ENCODE measurements at regions not wholly inside any gene's neighbourhood (a gene's known extent, or its start where the extent isn't known, plus 50 kb on each side); places are given as distances from the start of the nearest gene placed in this dataset.

GRCh38 chr2:220781622-220782241 lies 790.4 kb downstream of the EPHA4 start:
- FAIRE-seq = no peak
- intact Hi-C loops (cut with DNase I) = no loop called here
- peak in 1 of 5 donors; percentile 7 for DNase-seq
- Histone ChIP-seq H3K4me3 (ENCODE audit: low read length in 3 of 3) (no peak overlapping the region), H3K4me1 (ENCODE audit: control insufficient read depth in 2 of 3, insufficient read depth in 2 of 3, low read depth in 1 of 3, low read length in 3 of 3) (no peaks in the 10 kb centered on the region), H3K36me3 (ENCODE audit: control insufficient read depth in 2 of 3, insufficient read depth in 3 of 3, low read length in 3 of 3) (no peaks in the 10 kb centered on the region), H3K27me3 (ENCODE audit: control insufficient read depth, insufficient read depth, low read length) (no peaks in the 10 kb centered on the region), H3K9me3 (ENCODE audit: control insufficient read depth in 2 of 3, insufficient read depth in 1 of 3, low read length in 3 of 3) (no peaks in the 10 kb centered on the region), H3K9ac (ENCODE audit: low read length in 3 of 3) (no peak overlapping the region), H3K27ac (ENCODE audit: low read depth in 2 of 2, low read length in 2 of 2) (no peak overlapping the region)
- TF ChIP-seq, protein P1, sequence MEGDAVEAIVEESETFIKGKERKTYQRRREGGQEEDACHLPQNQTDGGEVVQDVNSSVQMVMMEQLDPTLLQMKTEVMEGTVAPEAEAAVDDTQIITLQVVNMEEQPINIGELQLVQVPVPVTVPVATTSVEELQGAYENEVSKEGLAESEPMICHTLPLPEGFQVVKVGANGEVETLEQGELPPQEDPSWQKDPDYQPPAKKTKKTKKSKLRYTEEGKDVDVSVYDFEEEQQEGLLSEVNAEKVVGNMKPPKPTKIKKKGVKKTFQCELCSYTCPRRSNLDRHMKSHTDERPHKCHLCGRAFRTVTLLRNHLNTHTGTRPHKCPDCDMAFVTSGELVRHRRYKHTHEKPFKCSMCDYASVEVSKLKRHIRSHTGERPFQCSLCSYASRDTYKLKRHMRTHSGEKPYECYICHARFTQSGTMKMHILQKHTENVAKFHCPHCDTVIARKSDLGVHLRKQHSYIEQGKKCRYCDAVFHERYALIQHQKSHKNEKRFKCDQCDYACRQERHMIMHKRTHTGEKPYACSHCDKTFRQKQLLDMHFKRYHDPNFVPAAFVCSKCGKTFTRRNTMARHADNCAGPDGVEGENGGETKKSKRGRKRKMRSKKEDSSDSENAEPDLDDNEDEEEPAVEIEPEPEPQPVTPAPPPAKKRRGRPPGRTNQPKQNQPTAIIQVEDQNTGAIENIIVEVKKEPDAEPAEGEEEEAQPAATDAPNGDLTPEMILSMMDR (IDR thresholded peaks at IDR 0.05; ENCODE audit: borderline replicate concordance, extremely low read depth, insufficient read depth) = no peak

GRCh38 chr2:220782609-220783113 lies 789.4 kb downstream of the EPHA4 start:
- Histone ChIP-seq H3K4me1 (ENCODE audit: control insufficient read depth in 2 of 3, insufficient read depth in 2 of 3, low read depth in 1 of 3, low read length in 3 of 3) (no peaks in the 10 kb centered on the region), H3K27me3 (ENCODE audit: control insufficient read depth, insufficient read depth, low read length) (no peaks in the 10 kb centered on the region), H3K9me3 (ENCODE audit: control insufficient read depth in 2 of 3, insufficient read depth in 1 of 3, low read length in 3 of 3) (no peaks in the 10 kb centered on the region), H3K9ac (ENCODE audit: low read length in 3 of 3) (no peak overlapping the region), H3K36me3 (ENCODE audit: control insufficient read depth in 2 of 3, insufficient read depth in 3 of 3, low read length in 3 of 3) (no peaks in the 10 kb centered on the region), H3K4me3 (ENCODE audit: low read length in 3 of 3) (no peak overlapping the region), H3K27ac (ENCODE audit: low read depth in 2 of 2, low read length in 2 of 2) (no peak overlapping the region)
- intact Hi-C loops (cut with DNase I) = no loop called here
- DNase-seq (no peak), FAIRE-seq (no peak)
- TF ChIP-seq, protein P1 (IDR thresholded peaks at IDR 0.05; ENCODE audit: borderline replicate concordance, extremely low read depth, insufficient read depth) = no peak

DNA sequence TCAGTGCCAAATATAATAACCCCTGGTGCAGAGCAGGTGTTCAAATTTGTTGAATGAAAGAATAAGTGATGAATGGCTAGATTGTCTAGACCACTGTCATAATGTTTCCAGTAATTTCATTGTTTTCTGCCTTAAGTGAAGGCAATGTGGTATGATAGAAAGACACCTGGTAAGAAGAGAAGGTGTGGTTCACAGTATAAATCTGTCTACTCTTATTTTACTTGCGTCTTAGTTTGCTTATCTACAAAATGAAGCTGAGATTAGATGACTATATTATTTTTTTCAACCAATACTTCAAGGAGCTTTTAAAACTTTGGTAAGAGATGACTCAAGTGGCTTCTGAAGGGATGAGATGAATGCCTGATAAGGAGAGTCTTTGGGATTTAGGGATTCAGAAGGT lies 788.4 kb downstream of the EPHA4 start:
- FAIRE-seq = no peak

More for the DNA sequence above, 788.4 kb downstream of the EPHA4 start:
- intact Hi-C loops (cut with DNase I) = no loop called here
- Histone ChIP-seq H3K9ac (ENCODE audit: low read length in 3 of 3) (no peak overlapping the region), H3K9me3 (ENCODE audit: control insufficient read depth in 2 of 3, insufficient read depth in 1 of 3, low read length in 3 of 3) (no peaks in the 10 kb centered on the region), H3K4me3 (ENCODE audit: low read length in 3 of 3) (no peak overlapping the region), H3K36me3 (ENCODE audit: control insufficient read depth in 2 of 3, insufficient read depth in 3 of 3, low read length in 3 of 3) (no peaks in the 10 kb centered on the region), H3K27me3 (ENCODE audit: control insufficient read depth, insufficient read depth, low read length) (no peaks in the 10 kb centered on the region), H3K4me1 (ENCODE audit: control insufficient read depth in 2 of 3, insufficient read depth in 2 of 3, low read depth in 1 of 3, low read length in 3 of 3) (no peaks in the 10 kb centered on the region), H3K27ac (ENCODE audit: low read depth in 2 of 2, low read length in 2 of 2) (no peak overlapping the region)
- DNase-seq = no peak
- TF ChIP-seq, protein P1 (IDR thresholded peaks at IDR 0.05; ENCODE audit: borderline replicate concordance, extremely low read depth, insufficient read depth) = no peak

All from kidney (tissue), 13 donors.